GM23338 (cell line): ENCODE measurements at regions not wholly inside any gene's neighbourhood (a gene's known extent, or its start where the extent isn't known, plus 50 kb on each side); places are given as distances from the start of the nearest gene placed in this dataset.

ENCODE experiments used
- CREB1 ChIP-seq: fragments of 250-450 bp; sonication (Bioruptor Pico); IDR thresholded peaks from 2 replicates; pipeline ENCODE4 v1.5.0; 2020; ENCODE audit warnings: low read depth, mild to moderate bottlenecking, moderate library complexity
- EZH2 ChIP-seq: fragments of 200-600 bp; sonication (generic); IDR thresholded peaks from one replicate; pipeline ENCODE4 v1.8.0; 2017; ENCODE audit warnings: antibody characterized with exemption, mild to moderate bottlenecking, low read depth; ENCODE audit not compliant: unreplicated experiment
- EZH2phosphoT487 ChIP-seq: fragments of 200-600 bp; sonication (generic); IDR thresholded peaks from one replicate; pipeline ENCODE4 v1.8.1; 2018; ENCODE audit warnings: antibody characterized with exemption; ENCODE audit not compliant: unreplicated experiment
- POLR2AphosphoS5 ChIP-seq: IDR thresholded peaks from 2 replicates; pipeline ENCODE4 v1.6.1; 2016; ENCODE audit warnings: antibody characterized with exemption, low read depth
- REST ChIP-seq: IDR thresholded peaks from one replicate; pipeline ENCODE4 v1.6.1; 2018; ENCODE audit warnings: antibody characterized with exemption; ENCODE audit not compliant: unreplicated experiment
- STAT1 ChIP-seq: IDR thresholded peaks from one replicate; pipeline ENCODE4 v1.6.1; 2016; ENCODE audit warnings: antibody characterized with exemption; ENCODE audit not compliant: unreplicated experiment
- TF ChIP-seq, protein P1 (sequence below), 2 experiments: fragments of 200-600 bp in 1 of 2; sonication (generic) in 1 of 2; conservative IDR thresholded peaks; 2 replicates each; pipeline versions ENCODE4 v1.5.1 to v1.6.1; 2016 to 2017; ENCODE audit warnings: antibody characterized with exemption in 2 of 2, low read depth in 2 of 2, mild to moderate bottlenecking in 2 of 2, moderate library complexity in 1 of 2
- TF ChIP-seq, protein P2 (sequence below): IDR thresholded peaks from 2 replicates; pipeline ENCODE4 v1.6.1; 2016; ENCODE audit warnings: antibody characterized with exemption

DNA sequence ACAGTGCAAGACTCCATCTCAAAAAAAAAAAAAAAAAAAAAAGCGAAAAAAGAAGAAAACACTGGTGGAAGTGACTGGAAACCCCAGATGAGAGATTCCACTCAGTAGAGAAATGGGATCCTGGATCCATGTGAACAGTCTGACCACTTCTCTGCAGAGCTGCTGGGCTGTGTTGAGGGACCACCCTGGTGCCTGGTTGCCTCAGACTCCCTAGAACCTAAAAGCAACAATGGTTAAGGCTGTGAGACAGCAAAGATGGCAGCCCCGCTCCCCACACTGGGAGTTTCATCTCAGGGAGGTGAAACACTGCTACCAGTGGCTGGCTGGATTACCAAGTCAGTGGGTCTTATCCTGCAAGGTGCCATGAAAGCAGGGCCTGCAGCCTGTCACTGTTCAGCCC lies 152.8 kb upstream of the ARSJ start:
- TF ChIP-seq EZH2, result no peak
- no peak for TF ChIP-seq POLR2AphosphoS5
- TF ChIP-seq, protein P1, sequence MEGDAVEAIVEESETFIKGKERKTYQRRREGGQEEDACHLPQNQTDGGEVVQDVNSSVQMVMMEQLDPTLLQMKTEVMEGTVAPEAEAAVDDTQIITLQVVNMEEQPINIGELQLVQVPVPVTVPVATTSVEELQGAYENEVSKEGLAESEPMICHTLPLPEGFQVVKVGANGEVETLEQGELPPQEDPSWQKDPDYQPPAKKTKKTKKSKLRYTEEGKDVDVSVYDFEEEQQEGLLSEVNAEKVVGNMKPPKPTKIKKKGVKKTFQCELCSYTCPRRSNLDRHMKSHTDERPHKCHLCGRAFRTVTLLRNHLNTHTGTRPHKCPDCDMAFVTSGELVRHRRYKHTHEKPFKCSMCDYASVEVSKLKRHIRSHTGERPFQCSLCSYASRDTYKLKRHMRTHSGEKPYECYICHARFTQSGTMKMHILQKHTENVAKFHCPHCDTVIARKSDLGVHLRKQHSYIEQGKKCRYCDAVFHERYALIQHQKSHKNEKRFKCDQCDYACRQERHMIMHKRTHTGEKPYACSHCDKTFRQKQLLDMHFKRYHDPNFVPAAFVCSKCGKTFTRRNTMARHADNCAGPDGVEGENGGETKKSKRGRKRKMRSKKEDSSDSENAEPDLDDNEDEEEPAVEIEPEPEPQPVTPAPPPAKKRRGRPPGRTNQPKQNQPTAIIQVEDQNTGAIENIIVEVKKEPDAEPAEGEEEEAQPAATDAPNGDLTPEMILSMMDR (conservative IDR thresholded peaks at IDR 0.05; ENCODE audit: low read depth in 2 of 2), result no peak
- TF ChIP-seq EZH2phosphoT487, result no peak
- TF ChIP-seq REST, result no peak
- TF ChIP-seq, protein P2, sequence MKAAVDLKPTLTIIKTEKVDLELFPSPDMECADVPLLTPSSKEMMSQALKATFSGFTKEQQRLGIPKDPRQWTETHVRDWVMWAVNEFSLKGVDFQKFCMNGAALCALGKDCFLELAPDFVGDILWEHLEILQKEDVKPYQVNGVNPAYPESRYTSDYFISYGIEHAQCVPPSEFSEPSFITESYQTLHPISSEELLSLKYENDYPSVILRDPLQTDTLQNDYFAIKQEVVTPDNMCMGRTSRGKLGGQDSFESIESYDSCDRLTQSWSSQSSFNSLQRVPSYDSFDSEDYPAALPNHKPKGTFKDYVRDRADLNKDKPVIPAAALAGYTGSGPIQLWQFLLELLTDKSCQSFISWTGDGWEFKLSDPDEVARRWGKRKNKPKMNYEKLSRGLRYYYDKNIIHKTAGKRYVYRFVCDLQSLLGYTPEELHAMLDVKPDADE, result no peak
- TF ChIP-seq CREB1 (CRISPR knock-in tag), result no peak
- TF ChIP-seq STAT1, result no peak
